ENCODE measurements at regions not wholly inside any gene's neighbourhood (a gene's known extent, or its start where the extent isn't known, plus 50 kb on each side); places are given as distances from the start of the nearest gene placed in this dataset.

- FAIRE-seq, result no peak
Observed at GRCh38 chr11:97961431-97961830, 1059.3 kb upstream of the CNTN5 start.

More at GRCh38 chr11:97961431-97961830, 1059.3 kb upstream of the CNTN5 start:
- no peak for TF ChIP-seq ZBTB40 (IDR thresholded peaks at IDR 0.05; ENCODE audit: borderline replicate concordance)
- Histone ChIP-seq H3K27me3 (replicated peaks in 1 of 2; ENCODE audit: control insufficient read depth in 2 of 2, insufficient read depth in 2 of 2, low read length in 1 of 2) (no peaks in the 10 kb centered on the region), H2AFZ (ENCODE audit: control insufficient read depth, low read depth, low read length) (no peak overlapping the region), H3K9ac (ENCODE audit: control insufficient read depth, insufficient read depth, low read length) (no peak overlapping the region), H3K4me2 (ENCODE audit: control insufficient read depth, insufficient read depth) (no peak overlapping the region), H3K27ac (ENCODE audit: control insufficient read depth, insufficient read depth) (no peak overlapping the region), H3K4me3 (no peak overlapping the region), H3K9me3 (replicated peaks; ENCODE audit: control insufficient read depth, insufficient read depth, low read length) (no peaks in the 10 kb centered on the region), H3K79me2 (ENCODE audit: control insufficient read depth, insufficient read depth, low read length) (no peaks in the 10 kb centered on the region), H3K4me1 (ENCODE audit: control insufficient read depth, insufficient read depth, low read length) (no peaks in the 10 kb centered on the region), H4K20me1 (ENCODE audit: control insufficient read depth, insufficient read depth) (no peaks in the 10 kb centered on the region), H3K36me3 (ENCODE audit: control insufficient read depth in 2 of 2, insufficient read depth in 2 of 2, low read length in 1 of 2) (no peaks in the 10 kb centered on the region)
- POLR2A ChIA-PET, result no interaction called here
- in situ Hi-C loops (cut with MboI) (no loop called here), intact Hi-C loops (cut with micrococcal nuclease; ENCODE audit: unreplicated experiment) (no loop called here)
- BruUV-seq (replicated peaks), result no TSS peak
- ATAC-seq (no peak), DNase-seq (ENCODE audit: low read depth, low spot score) (no peak)
- SMC1A ChIA-PET (ENCODE audit: uncharacterized antibody, unreplicated experiment), result no interaction called here
- CTCF ChIA-PET, result no interaction called here
- RAD21 ChIA-PET (ENCODE audit: unreplicated experiment), result no interaction called here
- 25% methylated on average over 4 of the region's 4 CpGs for WGBS (ENCODE audit: insufficient coverage, insufficient replicate concordance, low lambda C conversion rate, missing lambda C conversion rate)

All from GM12878 (cell line).